HFF-Myc (cell line): ENCODE measurements at regions not wholly inside any gene's neighbourhood (a gene's known extent, or its start where the extent isn't known, plus 50 kb on each side); places are given as distances from the start of the nearest gene placed in this dataset.

ENCODE experiments used
- DNase-seq: peaks from one replicate; pipeline ENCODE4 v3.0.0-alpha.2; 2011; ENCODE audit warnings: low read depth; ENCODE audit errors: extremely low read depth
- H3K4me3 ChIP-seq: replicated peaks from 2 replicates; pipeline ENCODE4 v1.5.1; 2011; ENCODE audit warnings: low read depth, mild to moderate bottlenecking, control low read depth, low read length
- CTCF ChIP-seq: IDR thresholded peaks from 2 replicates; pipeline ENCODE4 v1.5.1; 2012; ENCODE audit warnings: mild to moderate bottlenecking, low read depth, low read length, control low read depth; ENCODE audit errors: missing control alignments

GRCh38 chr2:106703161-106703560 is 182.8 kb downstream of the ST6GAL2 start:
- no peak for DNase-seq
- H3K4me3 ChIP-seq: no peak overlapping the region
- no peak for TF ChIP-seq CTCF

GRCh38 chr2:106704798-106705197 is 181.2 kb downstream of the ST6GAL2 start:
- DNase-seq: no peak
- TF ChIP-seq CTCF: no peak
- no peak overlapping the region for H3K4me3 ChIP-seq

- no peak for TF ChIP-seq CTCF
- no peak for DNase-seq
- H3K4me3 ChIP-seq: no peak overlapping the region
These were observed 180.1 kb downstream of the ST6GAL2 start for GRCh38 chr2:106705877-106706276.

GRCh38 chr2:106706283-106706682 is 179.7 kb downstream of the ST6GAL2 start:
- DNase-seq: no peak
- no peak for TF ChIP-seq CTCF
- H3K4me3 ChIP-seq: no peak overlapping the region

GRCh38 chr2:106708209-106708608 is 177.8 kb downstream of the ST6GAL2 start:
- no peak for DNase-seq
- H3K4me3 ChIP-seq: no peak overlapping the region
- no peak for TF ChIP-seq CTCF

- no peak for DNase-seq
These were observed 176.7 kb downstream of the ST6GAL2 start for GRCh38 chr2:106709229-106709628.

More at GRCh38 chr2:106709229-106709628, 176.7 kb downstream of the ST6GAL2 start:
- no peak overlapping the region for H3K4me3 ChIP-seq
- TF ChIP-seq CTCF: no peak
